ENCODE measurements at regions not wholly inside any gene's neighbourhood (a gene's known extent, or its start where the extent isn't known, plus 50 kb on each side); places are given as distances from the start of the nearest gene placed in this dataset.

- Histone ChIP-seq H4K20me1 (ENCODE audit: insufficient read depth) (no peaks in the 10 kb centered on the region), H3K27me3 (ENCODE audit: insufficient read depth, low read depth) (no peaks in the 10 kb centered on the region), H3K4me3 (IDR thresholded peaks at IDR 0.05; ENCODE audit: insufficient read depth, low read depth, low read length) (no peak overlapping the region), H3K36me3 (ENCODE audit: insufficient read depth) (no peaks in the 10 kb centered on the region), H3K9ac (no peak overlapping the region), H3K4me2 (no peak overlapping the region), H2AFZ (ENCODE audit: low read depth) (no peak overlapping the region), H3K4me1 (ENCODE audit: low read depth, poor library complexity, severe bottlenecking) (no peaks in the 10 kb centered on the region), H3K27ac (no peak overlapping the region), H3K79me2 (ENCODE audit: insufficient read depth, low read depth) (no peaks in the 10 kb centered on the region)
- no peak for TF ChIP-seq CTCF (conservative IDR thresholded peaks at IDR 0.05; ENCODE audit: low read depth, low read length)
Measured at GRCh38 chr5:4098226-4098625, 502.6 kb downstream of the IRX1 start.

GRCh38 chr5:4099386-4099785 is 503.8 kb downstream of the IRX1 start:
- H2AFZ ChIP-seq (ENCODE audit: low read depth), result no peak overlapping the region
- H3K36me3 ChIP-seq (ENCODE audit: insufficient read depth), result no peaks in the 10 kb centered on the region
- no peak overlapping the region for H3K4me2 ChIP-seq
- no peaks in the 10 kb centered on the region for H3K4me1 ChIP-seq (ENCODE audit: low read depth, poor library complexity, severe bottlenecking)
- no peak overlapping the region for H3K27ac ChIP-seq
- TF ChIP-seq CTCF (conservative IDR thresholded peaks at IDR 0.05; ENCODE audit: low read depth, low read length), result no peak
- H3K9ac ChIP-seq, result no peak overlapping the region
- H3K27me3 ChIP-seq (ENCODE audit: insufficient read depth, low read depth), result no peaks in the 10 kb centered on the region
- H3K79me2 ChIP-seq (ENCODE audit: insufficient read depth, low read depth), result no peaks in the 10 kb centered on the region
- H4K20me1 ChIP-seq (ENCODE audit: insufficient read depth), result no peaks in the 10 kb centered on the region
- H3K4me3 ChIP-seq (IDR thresholded peaks at IDR 0.05; ENCODE audit: insufficient read depth, low read depth, low read length), result no peak overlapping the region

GRCh38 chr5:4100739-4101138 is 505.1 kb downstream of the IRX1 start:
- no peak overlapping the region for H3K27ac ChIP-seq
- H3K4me2 ChIP-seq, result no peak overlapping the region
- H3K4me1 ChIP-seq (ENCODE audit: low read depth, poor library complexity, severe bottlenecking), result no peaks in the 10 kb centered on the region
- H3K27me3 ChIP-seq (ENCODE audit: insufficient read depth, low read depth), result no peaks in the 10 kb centered on the region
- no peak for TF ChIP-seq CTCF (conservative IDR thresholded peaks at IDR 0.05; ENCODE audit: low read depth, low read length)
- H3K9ac ChIP-seq, result no peak overlapping the region
- H3K36me3 ChIP-seq (ENCODE audit: insufficient read depth), result no peaks in the 10 kb centered on the region
- H3K4me3 ChIP-seq (IDR thresholded peaks at IDR 0.05; ENCODE audit: insufficient read depth, low read depth, low read length), result no peak overlapping the region
- H4K20me1 ChIP-seq (ENCODE audit: insufficient read depth), result no peaks in the 10 kb centered on the region
- no peaks in the 10 kb centered on the region for H3K79me2 ChIP-seq (ENCODE audit: insufficient read depth, low read depth)
- no peak overlapping the region for H2AFZ ChIP-seq (ENCODE audit: low read depth)

- no peaks in the 10 kb centered on the region for H3K4me1 ChIP-seq (ENCODE audit: low read depth, poor library complexity, severe bottlenecking)
- H3K27me3 ChIP-seq (ENCODE audit: insufficient read depth, low read depth), result no peaks in the 10 kb centered on the region
- H3K36me3 ChIP-seq (ENCODE audit: insufficient read depth), result no peaks in the 10 kb centered on the region
- H3K4me2 ChIP-seq, result no peak overlapping the region
- no peak overlapping the region for H3K27ac ChIP-seq
- no peak for TF ChIP-seq CTCF (conservative IDR thresholded peaks at IDR 0.05; ENCODE audit: low read depth, low read length)
- H3K9ac ChIP-seq, result no peak overlapping the region
- no peak overlapping the region for H3K4me3 ChIP-seq (IDR thresholded peaks at IDR 0.05; ENCODE audit: insufficient read depth, low read depth, low read length)
- no peaks in the 10 kb centered on the region for H3K79me2 ChIP-seq (ENCODE audit: insufficient read depth, low read depth)
- H4K20me1 ChIP-seq (ENCODE audit: insufficient read depth), result no peaks in the 10 kb centered on the region
- H2AFZ ChIP-seq (ENCODE audit: low read depth), result no peak overlapping the region
Measured at GRCh38 chr5:4101189-4101588, 505.6 kb downstream of the IRX1 start.
